H1 (cell line): ENCODE measurements at regions not wholly inside any gene's neighbourhood (a gene's known extent, or its start where the extent isn't known, plus 50 kb on each side); places are given as distances from the start of the nearest gene placed in this dataset.

ENCODE experiments used
- CTCF ChIA-PET: fragments of 300-600 bp; sonication (Branson Sonifier 250); formaldehyde crosslinking; loops from one replicate; lab custom pipeline; 2021; ENCODE audit not compliant: partially characterized antibody; lab: Charles Lee
- POLR2A ChIA-PET: fragments of 300-600 bp; sonication (Branson Sonifier 250); formaldehyde crosslinking; loops from one replicate; lab custom pipeline; 2021; ENCODE audit warnings: inconsistent platforms; ENCODE audit not compliant: partially characterized antibody; lab: Charles Lee
- DNase-seq, 2 experiments: peaks; one replicate each; pipeline versions ENCODE4 v3.0.0 to v3.0.0-alpha.2; 2010 to 2022; ENCODE audit warnings: low spot score in 2 of 2, low read depth in 1 of 2, mixed read lengths in 1 of 2
- FAIRE-seq: peaks from 2 replicates; lab custom pipeline; 2011; peaks lifted over from hg19 to GRCh38; lab: Jason Lieb, UNC
- H2AFZ ChIP-seq: 2 replicates; pipeline ENCODE4 v1.8.1; 2012; ENCODE audit warnings: low read length, inconsistent platforms
- H2AK5ac ChIP-seq: 2 replicates; pipeline ENCODE4 v1.6.1; 2013; ENCODE audit warnings: low read depth, low read length
- H2BK120ac ChIP-seq: replicated peaks from 2 replicates; pipeline ENCODE3; 2013; ENCODE audit warnings: low read depth, low read length, inconsistent platforms
- H2BK12ac ChIP-seq: 2 replicates; pipeline ENCODE4 v1.6.1; 2013; ENCODE audit warnings: low read depth, low read length
- H2BK15ac ChIP-seq: 2 replicates; pipeline ENCODE4 v1.6.1; 2013; ENCODE audit warnings: low read length
- H2BK20ac ChIP-seq: 2 replicates; pipeline ENCODE4 v1.6.1; 2013; ENCODE audit warnings: low read length
- H2BK5ac ChIP-seq: 2 replicates; pipeline ENCODE4 v1.6.1; 2013; ENCODE audit warnings: low read depth, low read length
- H3K14ac ChIP-seq: 2 replicates; pipeline ENCODE4 v1.6.1; 2013; ENCODE audit warnings: inconsistent platforms; ENCODE audit not compliant: insufficient read length
- H3K18ac ChIP-seq: 2 replicates; pipeline ENCODE4 v1.6.1; 2013; ENCODE audit warnings: low read length; ENCODE audit errors: extremely low read depth
- H3K23ac ChIP-seq: 2 replicates; pipeline ENCODE4 v1.6.1; 2013; ENCODE audit warnings: inconsistent platforms; ENCODE audit not compliant: insufficient read length
- H3K23me2 ChIP-seq: 2 replicates; pipeline ENCODE4 v1.6.1; 2013; ENCODE audit warnings: low read depth, low read length
- H3K27ac ChIP-seq: 2 replicates; pipeline ENCODE4 v1.6.1; 2011; ENCODE audit warnings: low read depth, low read length, inconsistent platforms
- H3K27me3 ChIP-seq, 4 experiments: replicated peaks in 1 of 4; 1 replicate in 1 of 4; 2 replicates in 3 of 4; pipeline versions ENCODE4 v1.6.1 to v1.8.1; 2011 to 2013; ENCODE audit warnings: low read length in 3 of 4, mild to moderate bottlenecking in 3 of 4, inconsistent platforms in 2 of 4, mixed read lengths in 2 of 4, moderate library complexity in 1 of 4; ENCODE audit not compliant: control insufficient read depth in 3 of 4, insufficient read depth in 3 of 4; ENCODE audit errors: extremely low read depth in 1 of 4
- H3K36me3 ChIP-seq, 4 experiments: 2 replicates each; pipeline versions ENCODE4 v1.6.1 to v1.8.1; 2011 to 2013; ENCODE audit warnings: mild to moderate bottlenecking in 4 of 4, low read length in 3 of 4, moderate library complexity in 2 of 4, control low read depth in 1 of 4, inconsistent platforms in 1 of 4; ENCODE audit not compliant: insufficient read depth in 4 of 4, control insufficient read depth in 2 of 4
- H3K4ac ChIP-seq: replicated peaks from 2 replicates; pipeline ENCODE3; 2013; ENCODE audit warnings: low read length, low read depth, mixed read lengths, inconsistent platforms; ENCODE audit not compliant: insufficient read length
- H3K4me1 ChIP-seq, 4 experiments: replicated peaks in 1 of 4; 1 replicate in 1 of 4; 2 replicates in 3 of 4; pipeline versions ENCODE4 v1.6.1 to v1.8.1; 2011 to 2013; ENCODE audit warnings: low read length in 3 of 4, inconsistent platforms in 2 of 4, mixed read lengths in 1 of 4; ENCODE audit not compliant: insufficient read depth in 4 of 4, control insufficient read depth in 3 of 4
- H3K4me2 ChIP-seq, 2 experiments: 2 replicates each; pipeline versions ENCODE4 v1.6.1 to v1.8.1; 2011 to 2013; ENCODE audit warnings: low read depth in 2 of 2, low read length in 2 of 2, control low read depth in 1 of 2, inconsistent platforms in 1 of 2, mild to moderate bottlenecking in 1 of 2; ENCODE audit not compliant: insufficient read depth in 1 of 2
- H3K4me3 ChIP-seq, 4 experiments: fragments of 200-600, 300-600 bp in 1 of 4; sonication (generic), shearing (Covaris generic), sonication (Bioruptor Twin) in 1 of 4; 2 replicates each; pipeline versions ENCODE4 v1.5.1 to v1.8.1; 2011 to 2016; ENCODE audit warnings: low read length in 4 of 4, low read depth in 3 of 4, control low read depth in 2 of 4, inconsistent platforms in 2 of 4, mild to moderate bottlenecking in 2 of 4, mixed read lengths in 1 of 4, moderate library complexity in 1 of 4; ENCODE audit not compliant: insufficient read depth in 2 of 4; ENCODE audit errors: extremely low read depth in 1 of 4
- H3K56ac ChIP-seq: replicated peaks from 2 replicates; pipeline ENCODE3; 2013; ENCODE audit warnings: low read depth, mild to moderate bottlenecking, mixed read lengths, low read length, inconsistent platforms; ENCODE audit not compliant: insufficient read length
- H3K79me1 ChIP-seq: 2 replicates; pipeline ENCODE4 v1.6.1; 2013; ENCODE audit warnings: low read depth, low read length, control low read depth
- H3K79me2 ChIP-seq, 2 experiments: 2 replicates each; pipeline versions ENCODE4 v1.6.1 to v1.8.1; 2012 to 2013; ENCODE audit warnings: low read length in 2 of 2, mild to moderate bottlenecking in 2 of 2, inconsistent platforms in 1 of 2; ENCODE audit not compliant: insufficient read depth in 2 of 2, control insufficient read depth in 1 of 2
- H3K9ac ChIP-seq, 4 experiments: replicated peaks in 1 of 4; 1 replicate in 1 of 4; 2 replicates in 3 of 4; pipeline versions ENCODE4 v1.6.1 to v1.8.1; 2011 to 2013; ENCODE audit warnings: low read depth in 3 of 4, low read length in 3 of 4, control low read depth in 2 of 4, mild to moderate bottlenecking in 2 of 4, moderate library complexity in 2 of 4, inconsistent platforms in 1 of 4; ENCODE audit errors: extremely low read depth in 1 of 4
- H3K9me3 ChIP-seq, 2 experiments: 2 replicates each; pipeline versions ENCODE4 v1.6.1 to v1.8.1; 2012 to 2013; ENCODE audit warnings: mild to moderate bottlenecking in 2 of 2, moderate library complexity in 2 of 2, control low read depth in 1 of 2, inconsistent platforms in 1 of 2, low read depth in 1 of 2, low read length in 1 of 2, mixed read lengths in 1 of 2; ENCODE audit not compliant: insufficient read depth in 2 of 2
- H4K20me1 ChIP-seq, 2 experiments: replicated peaks in 1 of 2; 2 replicates each; pipeline versions ENCODE3 to v1.8.1; 2011 to 2013; ENCODE audit warnings: inconsistent platforms in 2 of 2, low read length in 2 of 2, mild to moderate bottlenecking in 1 of 2; ENCODE audit not compliant: insufficient read depth in 2 of 2, control insufficient read depth in 1 of 2
- H4K5ac ChIP-seq: 2 replicates; pipeline ENCODE4 v1.6.1; 2013; ENCODE audit warnings: low read length, low read depth, mixed read lengths, inconsistent platforms; ENCODE audit not compliant: insufficient read length
- H4K8ac ChIP-seq: 2 replicates; pipeline ENCODE4 v1.8.0; 2013; ENCODE audit warnings: mild to moderate bottlenecking, moderate library complexity, low read length, inconsistent platforms; ENCODE audit not compliant: insufficient read depth; ENCODE audit errors: extremely low read depth
- H4K91ac ChIP-seq: replicated peaks from 2 replicates; pipeline ENCODE3; 2013; ENCODE audit warnings: low read length, mixed read lengths, inconsistent platforms; ENCODE audit not compliant: insufficient read length
- RNF2 ChIP-seq: fragments of 200-900, 300-1000 bp; sonication (generic); IDR thresholded peaks from 2 replicates; pipeline ENCODE4 v1.7.1; 2016; ENCODE audit warnings: borderline replicate concordance, low read depth, mild to moderate bottlenecking, antibody characterized with exemption, low read length; ENCODE audit not compliant: poor library complexity, severe bottlenecking; ENCODE audit errors: missing control alignments
- WGBS, 2 experiments: shearing (Covaris generic) in 1 of 2; methylation state at CpG; one replicate each; pipeline versions ENCODE4 v1.1.6 to v1.1.7; 2013 to 2015; ENCODE audit warnings: low lambda C conversion rate in 2 of 2, mixed read lengths in 2 of 2, inconsistent platforms in 1 of 2, low coverage in 1 of 2, missing lambda C conversion rate in 1 of 2; ENCODE audit not compliant: insufficient replicate concordance in 2 of 2, insufficient coverage in 1 of 2, insufficient read length in 1 of 2; ENCODE audit errors: extremely low coverage in 1 of 2, missing lambda C conversion rate in 1 of 2; 5-methylcytosine and 5-hydroxymethylcytosine counted together

GRCh38 chr10:62627983-62628382 is 176.5 kb upstream of the ADO start:
- H3K36me3 ChIP-seq = no peaks in the 10 kb centered on the region
- H3K4me3 ChIP-seq = no peak overlapping the region
- H2BK5ac ChIP-seq = no peak overlapping the region
- H4K20me1 ChIP-seq = no peaks in the 10 kb centered on the region
- no peaks in the 10 kb centered on the region; the same call in 1 of the 2 replicates for H3K23me2 ChIP-seq
- H4K8ac ChIP-seq = no peak overlapping the region
- no peak overlapping the region for H2BK12ac ChIP-seq
- no peak overlapping the region for H3K27ac ChIP-seq
- POLR2A ChIA-PET = no interaction called here
- H3K4ac ChIP-seq = no peak overlapping the region
- no peak overlapping the region for H2BK20ac ChIP-seq
- peaks cover 0 to 18% (median 12%) of the 10 kb centered on the region in 4 experiments; a peak in 4 of 7 replicates for H3K4me1 ChIP-seq
- H2BK15ac ChIP-seq = no peak overlapping the region
- H3K9ac ChIP-seq = no peak overlapping the region
- H3K14ac ChIP-seq = no peak overlapping the region
- H3K56ac ChIP-seq = no peak overlapping the region
- FAIRE-seq (no peak), DNase-seq (no peak)
- no peak overlapping the region for H3K18ac ChIP-seq
- H3K79me1 ChIP-seq = no peaks in the 10 kb centered on the region
- WGBS, 2 experiments = 93% methylated on average over 4 of the region's 4 CpGs; no CpG with 5 or more reads in 1 of the 2 experiments
- no peak overlapping the region for H2BK120ac ChIP-seq
- H3K9me3 ChIP-seq = no peaks in the 10 kb centered on the region
- H3K23ac ChIP-seq = no peak overlapping the region
- no peak overlapping the region for H3K4me2 ChIP-seq
- H2AFZ ChIP-seq = 0 out of 2 replicates have a peak overlapping the region, but pooled peaks have one; percentile 3
- H4K5ac ChIP-seq = no peak overlapping the region
- CTCF ChIA-PET = interaction anchor here (1.4 kb wide), 1 partner anchor 17 kb away, joined by 3 read pairs; no protein-coding TSS in a partner anchor
- H4K91ac ChIP-seq = no peak overlapping the region
- H3K79me2 ChIP-seq = no peaks in the 10 kb centered on the region
- no peak overlapping the region for H2AK5ac ChIP-seq
- no peaks in the 10 kb centered on the region for H3K27me3 ChIP-seq
- no peak for TF ChIP-seq RNF2
